AG08396 (cell line): ENCODE measurements at regions not wholly inside any gene's neighbourhood (a gene's known extent, or its start where the extent isn't known, plus 50 kb on each side); places are given as distances from the start of the nearest gene placed in this dataset.
"Not testable (repeated sequence)": the region's sequence is repeated elsewhere in the genome, so short reads cannot be mapped to it uniquely, and the experiment has no call there.

Experiments used
- DNase-seq: peaks from one replicate; pipeline ENCODE4 v3.0.0; 2012; ENCODE audit warnings: low spot score, mixed read lengths

DNA sequence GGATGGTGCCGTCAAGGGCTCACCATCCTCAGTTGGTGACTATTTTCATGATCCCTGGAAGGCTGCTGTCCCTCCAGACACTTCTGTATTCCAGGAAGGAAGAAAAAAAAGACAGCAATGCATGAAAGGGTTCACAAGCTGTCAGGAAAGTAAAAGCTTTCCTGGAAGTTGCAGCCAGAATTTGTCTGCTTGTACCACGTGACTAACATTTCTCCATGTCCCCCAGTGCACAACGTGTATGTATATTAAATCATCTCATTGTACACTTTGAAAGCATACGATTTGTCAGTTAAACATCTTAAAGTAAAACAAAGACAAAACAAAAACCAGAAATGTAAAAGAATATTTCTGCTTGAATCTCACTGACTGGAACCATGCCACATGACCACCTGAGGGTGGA, 127.4 kb upstream of the CLNK start:
- no peak for DNase-seq

DNA sequence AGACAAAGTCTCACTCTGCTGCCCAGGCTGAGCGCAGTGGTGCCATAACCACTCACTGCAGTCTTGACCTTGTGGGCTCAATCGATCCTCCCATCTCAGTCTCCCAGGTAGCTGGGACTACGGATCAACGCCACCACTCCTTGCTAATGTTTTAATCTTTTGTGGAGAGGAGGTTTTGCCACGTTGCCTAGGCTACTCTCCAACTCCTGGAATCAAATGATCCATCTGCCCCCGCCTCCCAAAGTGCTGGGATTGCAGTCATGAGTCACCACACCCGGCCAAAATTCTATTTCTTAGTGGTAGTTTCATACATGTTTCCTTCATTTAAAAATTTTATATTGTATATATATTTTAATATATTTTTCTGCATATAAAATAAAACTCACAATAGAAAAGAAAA, 125.8 kb upstream of the CLNK start:
- DNase-seq: no peak

DNA sequence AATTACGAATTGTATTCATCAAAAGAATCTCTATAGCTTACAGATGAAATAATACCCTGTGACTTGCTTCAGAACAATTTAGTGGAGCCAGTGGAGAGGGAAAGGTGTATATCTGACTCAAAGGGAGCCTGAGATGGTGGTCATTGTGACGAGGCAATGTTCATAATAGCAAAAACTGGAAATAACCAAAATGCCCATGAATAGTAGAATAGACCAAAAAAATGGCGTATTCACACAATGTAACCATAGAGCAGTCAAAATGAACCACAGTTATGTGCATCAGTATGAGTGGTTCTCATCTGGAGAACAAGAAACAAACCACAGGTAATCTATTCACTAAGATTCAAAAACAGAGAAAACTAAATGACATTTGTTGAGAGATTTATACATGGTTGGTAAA, 125.3 kb upstream of the CLNK start:
- DNase-seq: no peak

DNA sequence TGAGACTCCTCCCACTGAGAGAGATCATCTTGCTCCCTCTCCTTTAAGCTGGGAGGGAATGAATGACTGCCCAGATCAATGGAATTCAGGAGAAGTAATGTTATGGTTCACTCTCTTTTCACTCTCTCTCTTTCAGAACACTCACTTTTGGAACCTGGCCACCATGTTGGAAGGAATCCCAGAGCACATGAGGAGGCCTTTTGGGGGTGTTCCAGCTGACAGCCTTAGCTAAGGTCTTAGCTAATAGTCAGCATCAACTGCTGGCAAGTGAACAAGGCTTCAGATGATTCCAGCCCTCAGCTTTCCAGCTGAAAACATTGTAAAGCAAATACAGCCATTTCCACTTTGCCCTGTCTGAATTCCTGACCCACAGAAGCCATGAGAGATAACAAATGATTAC, 124.0 kb upstream of the CLNK start:
- peak; percentile 6 for DNase-seq

DNA sequence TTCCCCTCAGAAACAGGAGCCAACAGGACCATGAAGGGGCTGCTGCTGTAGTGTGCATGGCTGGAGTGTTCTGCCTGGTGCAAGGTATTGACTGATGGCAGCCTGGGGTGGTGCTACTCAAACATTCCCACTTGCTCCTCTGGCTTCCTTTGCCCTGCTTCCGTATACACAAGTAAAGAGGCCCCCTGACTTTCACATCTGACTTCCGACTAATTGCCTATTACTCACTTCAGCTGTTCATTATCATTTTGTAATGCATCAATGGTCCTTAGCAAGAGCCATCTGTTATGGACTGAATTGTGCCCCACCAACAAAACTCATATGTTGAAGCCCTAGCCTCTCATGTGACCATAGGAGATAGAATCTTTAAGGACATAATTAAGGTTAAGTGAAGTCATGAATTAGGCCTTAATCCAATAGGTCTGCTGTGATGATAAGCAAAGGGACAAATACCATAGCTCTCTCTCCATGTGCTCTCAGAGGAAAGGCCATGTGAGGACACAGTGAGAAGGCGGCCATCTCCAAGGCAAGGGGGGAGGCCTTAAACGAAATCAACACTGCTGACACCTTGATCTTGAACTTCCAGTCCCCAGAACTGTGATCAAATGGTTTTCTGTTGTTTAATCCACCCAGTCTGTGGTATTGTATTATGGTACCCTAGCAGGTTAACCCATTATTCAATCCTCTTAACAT, 122.5 kb upstream of the CLNK start:
- DNase-seq: no peak

DNA sequence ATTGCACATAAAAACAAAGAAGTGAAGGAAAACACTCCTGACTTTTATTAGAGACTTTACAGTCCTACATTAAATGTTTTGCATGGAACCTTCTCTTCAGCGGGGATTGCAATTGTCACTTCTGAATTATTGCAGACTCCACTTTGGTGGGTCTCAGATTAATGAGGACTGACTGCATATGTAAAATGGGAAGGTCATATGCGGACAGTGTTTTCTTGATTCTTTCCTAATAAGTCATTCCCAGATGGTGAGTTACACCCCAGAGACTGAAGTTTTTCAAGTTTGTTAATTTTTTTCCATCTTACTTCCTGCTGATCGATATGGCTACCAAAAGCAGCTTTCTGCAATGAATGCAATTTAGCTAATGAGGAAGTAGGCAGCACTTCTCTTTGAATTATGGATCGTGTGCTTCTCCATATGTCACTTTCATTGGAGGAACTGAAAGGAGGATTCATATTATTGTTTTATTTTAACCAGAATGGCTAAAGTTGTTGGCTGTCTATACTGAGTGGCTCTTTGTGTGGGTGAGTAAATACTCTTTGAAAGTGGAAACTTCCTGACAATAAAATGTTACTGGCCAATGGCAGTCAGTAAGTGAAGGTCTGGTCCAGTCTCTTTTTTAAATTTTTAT, 119.3 kb upstream of the CLNK start:
- no peak for DNase-seq

DNA sequence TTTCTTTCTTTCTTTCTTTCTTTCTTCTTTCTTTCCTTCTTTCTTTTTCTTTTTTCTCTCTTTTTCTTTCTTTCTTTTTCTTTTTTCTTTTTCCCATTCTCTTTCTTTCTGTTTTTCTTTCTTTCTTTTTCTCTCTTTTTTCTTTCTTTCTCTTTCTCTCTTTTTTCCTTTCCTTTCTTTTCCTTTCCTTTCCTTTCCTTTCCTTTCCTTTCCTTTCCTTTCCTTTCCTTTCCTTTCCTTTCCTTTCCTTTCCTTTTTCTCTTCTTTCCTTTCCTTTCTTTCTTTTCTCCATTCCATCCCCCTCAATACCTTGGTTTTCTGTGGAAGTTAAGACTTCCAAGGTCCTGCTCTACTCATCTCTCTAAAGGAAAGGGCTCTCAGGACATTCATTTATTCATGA, 102.8 kb upstream of the CLNK start:
- DNase-seq: no peak

DNA sequence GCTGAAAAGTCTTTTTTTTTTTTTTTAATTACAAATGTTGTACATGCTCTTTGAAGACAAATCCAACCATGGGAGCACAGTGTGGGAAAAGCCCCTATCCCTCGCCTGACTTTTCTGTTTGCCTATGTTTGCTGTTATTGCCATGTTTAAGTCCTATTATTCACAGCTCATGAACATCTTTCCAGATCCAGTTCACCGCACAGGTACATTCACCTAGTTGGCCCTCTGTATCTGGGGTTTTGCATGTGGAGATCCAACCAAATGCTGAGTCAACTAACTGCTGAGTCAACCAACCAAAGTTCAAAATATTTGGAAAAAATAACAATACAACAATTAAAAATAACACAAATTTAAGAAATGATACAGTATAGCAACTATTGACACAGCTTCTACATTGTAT, 100.1 kb upstream of the CLNK start:
- DNase-seq: no peak

DNA sequence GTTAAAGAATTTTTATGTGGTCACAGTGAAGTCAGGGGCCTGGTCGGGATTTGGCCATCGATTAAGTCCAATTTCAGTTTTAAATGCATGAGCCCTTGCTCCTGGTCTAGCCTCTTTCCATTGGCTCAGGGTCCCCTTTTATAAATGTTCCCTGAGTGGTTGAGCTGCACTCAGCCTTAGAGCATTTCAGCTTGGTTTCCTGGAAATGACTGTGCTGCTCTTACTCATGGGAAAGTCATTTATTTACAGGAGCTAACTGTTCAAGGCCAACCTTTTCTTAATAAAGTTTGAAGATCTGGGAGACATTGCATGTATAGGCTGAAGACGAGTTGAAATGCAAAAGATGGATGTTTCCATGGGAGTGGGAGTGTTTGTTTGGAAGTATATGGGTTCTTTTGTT, 98.8 kb upstream of the CLNK start:
- peak; percentile 72 for DNase-seq

DNA sequence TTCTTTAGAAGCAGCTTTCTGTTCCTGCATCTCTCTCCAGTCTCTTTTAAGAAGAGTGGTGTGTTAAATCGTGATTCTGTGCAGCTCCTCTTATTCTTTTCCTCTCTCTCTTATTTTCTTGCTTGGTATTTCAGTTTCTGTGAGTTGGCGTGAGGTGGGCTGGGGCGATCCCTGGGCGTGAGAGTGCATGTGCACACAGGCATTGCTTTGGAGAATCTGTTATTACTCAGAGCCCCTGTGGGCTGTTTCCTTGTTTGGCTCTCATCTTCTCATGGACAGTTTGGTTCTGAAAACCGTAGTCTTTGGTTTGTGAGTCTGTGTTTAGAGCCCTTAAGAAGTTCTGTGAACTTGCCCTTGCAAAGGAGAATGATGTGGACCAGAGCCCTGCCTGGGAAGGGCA, 97.2 kb upstream of the CLNK start:
- DNase-seq: no peak

DNA sequence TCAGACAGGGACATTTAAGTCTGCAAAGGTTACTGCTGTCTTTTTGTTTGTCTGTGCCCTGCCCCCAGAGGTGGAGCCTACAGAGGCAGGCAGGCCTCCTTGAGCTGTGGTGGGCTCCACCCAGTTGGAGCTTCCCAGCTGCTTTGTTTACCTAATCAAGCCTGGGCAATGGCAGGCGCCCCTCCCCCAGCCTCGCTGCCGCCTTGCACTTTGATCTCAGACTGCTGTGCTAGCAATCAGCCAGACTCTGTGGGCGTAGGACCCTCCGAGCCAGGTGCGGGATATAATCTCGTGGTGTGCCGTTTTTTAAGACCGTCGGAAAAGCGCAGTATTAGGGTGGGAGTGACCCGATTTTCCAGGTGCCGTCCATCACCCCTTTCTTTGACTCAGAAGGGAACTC, 96.2 kb upstream of the CLNK start:
- DNase-seq: not testable (repeated sequence)

DNA sequence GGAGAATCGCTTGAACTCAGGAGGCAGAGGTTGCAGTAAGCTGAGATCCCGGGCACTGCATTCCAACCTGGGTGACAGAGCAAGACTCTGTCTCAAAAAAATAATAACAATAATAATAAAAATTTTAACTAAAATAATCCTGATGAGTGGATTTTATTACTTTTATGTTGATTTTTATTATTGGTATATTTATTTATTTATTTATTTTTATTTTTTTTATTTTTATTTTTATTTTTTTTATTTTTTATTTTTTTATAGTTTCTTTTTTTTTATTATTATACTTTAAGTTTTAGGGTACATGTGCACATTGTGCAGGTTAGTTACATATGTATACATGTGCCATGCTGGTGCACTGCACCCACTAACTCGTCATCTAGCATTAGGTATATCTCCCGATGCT, 90.6 kb upstream of the CLNK start:
- DNase-seq: not testable (repeated sequence)

DNA sequence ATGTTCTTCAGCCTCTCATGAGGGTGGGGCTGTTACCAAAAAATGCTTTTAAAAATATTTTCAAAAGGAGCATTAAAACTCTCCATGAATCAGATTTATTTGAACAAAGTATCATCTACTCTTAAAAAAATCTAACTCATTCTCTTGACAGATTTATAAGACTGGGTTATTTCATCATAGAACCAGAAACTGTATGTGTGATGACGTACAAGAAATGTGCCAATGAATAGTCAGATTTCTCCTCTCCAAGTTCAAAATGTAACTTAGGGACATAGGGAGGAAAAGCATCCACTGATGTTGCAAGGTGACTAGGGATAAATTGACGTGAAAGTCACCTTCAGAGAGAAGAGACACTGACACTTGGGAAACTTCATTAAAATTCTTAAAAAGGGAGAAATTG, 89.1 kb upstream of the CLNK start:
- no peak for DNase-seq

DNA sequence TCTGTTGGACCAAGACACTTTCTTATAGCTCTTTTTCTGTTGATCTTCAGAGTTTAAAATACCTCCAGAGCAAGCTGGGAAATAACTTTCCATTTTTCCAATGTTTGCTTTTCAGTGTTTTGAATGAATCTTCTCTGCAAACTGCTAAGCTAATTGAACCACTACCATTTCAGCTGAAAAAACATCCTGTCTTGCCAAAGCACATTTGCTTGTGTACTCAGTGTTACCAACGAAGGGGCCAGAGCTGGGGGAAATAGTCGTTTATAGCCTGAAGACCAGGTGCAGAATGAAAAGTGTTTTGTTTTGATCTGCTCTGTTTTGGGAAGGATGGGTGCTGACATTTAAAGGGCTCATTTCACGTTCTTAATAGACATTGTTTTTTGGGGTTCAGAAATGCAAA, 88.4 kb upstream of the CLNK start:
- no peak for DNase-seq

DNA sequence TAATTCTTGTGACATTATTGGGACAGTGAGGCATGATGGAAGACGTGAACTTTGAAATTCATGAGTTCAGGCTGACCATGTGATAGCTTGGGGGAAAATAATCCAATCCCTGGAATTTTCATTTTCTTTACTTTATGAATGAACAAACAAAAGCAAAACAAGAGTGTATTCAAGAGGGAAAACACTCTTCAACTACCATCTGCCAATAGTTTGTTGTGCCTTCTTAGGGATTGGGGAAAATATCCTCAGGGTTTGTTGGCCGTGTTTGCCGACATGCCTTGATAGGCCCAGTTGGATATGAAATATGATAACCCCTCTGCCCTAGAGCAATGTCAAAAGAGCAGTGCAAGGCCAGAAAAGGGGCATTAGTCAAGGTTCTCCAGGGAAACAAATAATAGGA, 80.8 kb upstream of the CLNK start:
- no peak for DNase-seq

DNA sequence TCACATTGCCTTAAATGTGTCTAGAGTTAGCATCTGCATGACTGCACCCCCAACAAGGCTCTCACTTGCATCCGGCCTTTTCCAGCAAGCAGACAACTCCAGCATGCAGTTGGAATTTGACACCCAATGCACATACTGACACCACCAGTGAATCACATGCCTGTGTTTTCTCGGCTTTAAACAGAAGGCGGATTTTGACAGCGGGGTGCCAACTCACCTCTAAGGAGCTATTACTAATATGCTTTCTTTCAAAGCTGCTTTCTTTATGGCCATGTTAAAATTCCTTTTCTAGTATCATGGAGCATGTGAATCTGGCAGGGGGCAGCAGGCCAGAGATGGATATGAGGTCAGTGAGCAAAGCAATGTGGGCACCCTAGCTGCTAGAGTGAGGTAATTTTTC, 78.0 kb upstream of the CLNK start:
- peak; percentile 23 for DNase-seq

DNA sequence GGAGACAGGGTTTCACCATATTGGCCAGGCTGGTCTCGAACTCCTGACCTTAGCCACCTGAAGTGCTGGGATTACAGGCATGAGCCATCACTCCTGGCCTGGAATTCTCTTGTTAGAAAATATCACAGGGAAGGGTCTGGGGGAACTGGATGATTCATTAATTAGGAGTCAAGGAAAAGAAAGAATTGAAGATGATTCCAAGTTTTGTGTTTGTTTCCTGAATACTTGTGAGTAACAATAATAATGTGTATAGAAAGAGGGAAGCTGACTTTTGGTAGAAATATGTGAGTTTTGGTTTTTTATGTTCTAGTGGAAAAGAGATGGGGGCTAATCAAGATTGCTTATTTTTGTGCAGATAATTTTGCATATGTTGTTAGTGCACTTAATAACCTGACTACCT, 77.3 kb upstream of the CLNK start:
- DNase-seq: no peak

DNA sequence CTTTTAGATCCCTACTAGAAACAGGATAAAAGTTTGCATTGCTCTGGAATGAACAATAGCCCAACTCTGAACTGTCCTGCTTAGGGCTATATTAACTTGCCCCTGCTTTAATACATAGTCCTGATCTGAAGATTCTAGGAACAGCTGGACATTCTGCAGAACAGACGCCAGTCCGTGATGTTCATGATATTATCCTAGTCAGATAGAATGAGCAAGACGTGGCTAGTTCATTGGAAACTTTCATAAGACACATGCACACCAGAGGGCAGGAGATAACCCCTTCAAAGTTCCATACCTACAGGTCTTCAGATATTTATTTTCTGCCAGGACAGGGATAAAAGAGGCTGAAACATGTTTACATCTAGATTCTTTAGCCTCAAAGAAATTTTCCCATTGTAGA, 75.5 kb upstream of the CLNK start:
- DNase-seq: no peak

DNA sequence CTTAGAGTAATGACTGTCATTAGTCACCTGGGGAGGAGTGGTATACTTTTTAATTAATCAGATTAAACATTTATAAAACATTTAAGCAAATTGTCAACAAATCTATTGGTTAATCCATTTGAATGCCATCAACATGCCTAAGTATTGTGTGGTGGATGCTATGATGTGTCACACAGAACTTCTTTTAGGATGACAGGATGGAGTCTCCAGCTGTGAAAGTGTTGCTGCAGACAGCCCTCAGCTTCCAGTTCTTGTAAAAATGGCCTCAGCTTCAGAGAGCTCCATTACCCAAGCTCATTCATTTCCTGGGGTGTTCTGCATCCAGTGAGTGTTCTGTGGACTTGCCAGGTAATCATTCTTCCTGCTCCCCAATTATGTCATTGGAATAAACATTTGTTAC, 74.3 kb upstream of the CLNK start:
- DNase-seq: no peak

DNA sequence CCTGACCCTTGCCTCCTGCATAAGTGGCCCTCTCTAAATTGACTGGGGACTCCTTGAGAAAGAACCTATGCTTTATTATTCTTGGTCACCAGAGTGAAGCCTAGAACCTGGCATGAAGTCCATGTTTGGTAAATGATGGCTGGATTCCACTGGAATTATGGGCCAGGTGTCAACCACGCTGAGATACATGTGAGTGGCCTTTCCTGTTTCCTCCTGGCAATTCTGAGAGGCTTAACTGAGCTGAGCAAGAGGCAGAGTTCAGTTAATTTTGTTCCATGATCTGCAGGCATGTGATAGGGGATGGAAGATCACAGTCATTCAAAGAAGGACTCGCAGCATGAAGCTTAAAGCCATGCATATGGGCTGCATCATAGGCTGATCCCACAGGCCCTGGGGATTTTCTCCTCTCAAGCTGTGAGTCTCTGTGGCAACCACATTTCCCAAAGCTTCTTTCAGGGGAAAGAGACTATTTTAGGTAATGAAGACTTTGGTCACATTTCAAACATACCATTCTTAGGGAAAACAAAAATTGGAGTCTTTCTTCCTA, 69.4 kb upstream of the CLNK start:
- DNase-seq: no peak

DNA sequence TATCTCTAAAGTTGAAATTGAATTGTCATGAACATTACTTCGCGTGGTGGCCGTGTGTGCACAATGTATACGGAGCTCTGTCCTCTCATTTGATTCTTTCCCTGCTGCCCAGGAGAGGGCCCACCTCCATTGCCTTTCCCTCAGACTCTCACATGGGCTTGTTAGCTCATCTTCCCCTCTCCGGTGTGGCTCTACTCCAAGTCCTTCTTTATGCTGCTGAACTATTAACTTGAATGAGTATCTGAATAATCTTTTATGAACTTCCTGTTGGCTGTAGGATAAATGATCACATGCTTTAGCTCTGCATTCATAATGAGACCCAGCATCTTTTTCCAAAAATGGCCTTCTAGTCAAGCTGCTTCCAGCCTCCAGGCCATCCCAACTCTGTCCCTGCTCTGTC, 68.8 kb upstream of the CLNK start:
- DNase-seq: no peak

DNA sequence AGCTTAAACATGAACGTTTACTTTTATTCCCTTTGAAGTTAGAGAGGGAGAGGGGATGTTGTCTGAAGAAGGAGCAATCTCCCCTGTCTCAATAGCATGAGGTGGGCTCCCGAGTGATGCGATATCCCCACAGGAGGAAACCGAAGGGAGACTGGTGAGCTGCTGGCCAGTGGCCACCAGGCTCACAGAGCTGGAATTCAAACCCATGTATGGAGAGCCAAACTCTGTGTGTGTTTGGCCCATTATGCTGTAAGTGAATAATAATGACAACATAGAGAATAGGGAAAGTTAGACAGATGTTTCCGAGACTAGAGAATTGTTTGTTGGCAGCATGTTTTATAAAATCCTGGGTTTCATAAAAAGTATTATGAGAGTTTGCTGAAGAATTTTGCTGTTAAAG, 66.1 kb upstream of the CLNK start:
- DNase-seq: peak; percentile 10

DNA sequence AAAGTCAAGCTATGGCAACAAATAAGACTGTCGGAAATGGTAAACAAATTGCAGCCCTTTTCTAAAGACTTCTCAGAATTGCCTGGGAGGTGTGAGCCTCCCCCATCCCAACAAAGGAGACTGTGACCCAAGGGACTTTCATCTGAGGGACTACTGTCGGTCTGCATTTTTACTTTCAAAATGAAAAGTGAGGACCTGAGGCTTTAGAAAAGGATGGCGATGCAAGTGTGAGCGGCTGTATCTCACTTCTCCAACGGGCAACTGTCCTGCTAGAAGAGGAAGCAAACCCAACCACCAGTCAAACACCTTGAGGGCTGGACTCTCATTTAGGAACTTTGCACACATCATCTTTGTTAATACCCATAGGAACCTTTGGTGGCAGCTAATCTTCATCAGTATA, 62.6 kb upstream of the CLNK start:
- DNase-seq: no peak
